Naive B cell (primary cell): ENCODE measurements at regions not wholly inside any gene's neighbourhood (a gene's known extent, or its start where the extent isn't known, plus 50 kb on each side); places are given as distances from the start of the nearest gene placed in this dataset.
A peak's percentile ranks its signal among the peaks of the same experiment; 100 is the strongest.
"Not testable (repeated sequence)": the region's sequence is repeated elsewhere in the genome, so short reads cannot be mapped to it uniquely, and the experiment has no call there.

Experiments
- ATAC-seq, 2 donors: fragments of 150-1000 bp; cut with Tn5 transposase; 2 replicates each; pipeline ENCODE4 v1.10.0; 2021; ENCODE audit warnings: low read depth in 2 of 2, mild to moderate bottlenecking in 2 of 2, moderate library complexity in 2 of 2
- DNase-seq: peaks from one replicate; pipeline ENCODE4 v3.0.0; 2022
- H3K27ac Mint-ChIP-seq, 6 donors: one replicate each; pipeline ENCODE4 v1.8.0; 2020 to 2022; ENCODE audit warnings: mild to moderate bottlenecking in 6 of 6, mixed read lengths in 6 of 6, moderate library complexity in 5 of 6, inconsistent platforms in 2 of 6
- H3K27me3 Mint-ChIP-seq, 3 donors: one replicate each; pipeline ENCODE4 v1.8.0; 2021 to 2022; ENCODE audit warnings: mixed read lengths in 3 of 3, mild to moderate bottlenecking in 1 of 3
- H3K36me3 Mint-ChIP-seq, 2 donors: one replicate each; pipeline ENCODE4 v1.8.0; 2020 to 2022; ENCODE audit warnings: mixed read lengths in 2 of 2, inconsistent platforms in 1 of 2, mild to moderate bottlenecking in 1 of 2
- H3K4me1 Mint-ChIP-seq, 3 donors: one replicate each; pipeline ENCODE4 v1.8.0; 2020 to 2022; ENCODE audit warnings: mixed read lengths in 3 of 3, inconsistent platforms in 1 of 3, mild to moderate bottlenecking in 1 of 3, moderate library complexity in 1 of 3
- H3K4me3 Mint-ChIP-seq, 8 donors: one replicate each; pipeline ENCODE4 v1.8.0; 2020 to 2022; ENCODE audit warnings: mild to moderate bottlenecking in 8 of 8, mixed read lengths in 8 of 8, moderate library complexity in 8 of 8, inconsistent platforms in 2 of 8
- H3K9me3 Mint-ChIP-seq, 7 donors: one replicate each; pipeline ENCODE4 v1.8.0; 2020 to 2022; ENCODE audit warnings: mixed read lengths in 7 of 7, mild to moderate bottlenecking in 5 of 7, inconsistent platforms in 2 of 7, moderate library complexity in 1 of 7

GRCh38 chr6:27653143-27653825 is 180.4 kb upstream of the ZNF184 start:
- Mint-ChIP-seq H3K9me3 (peaks cover 0 to 26% (median 14%) of the 10 kb centered on the region in 7 donors), H3K27me3 (peaks cover 44 to 70% (median 58%) of the 10 kb centered on the region in 3 donors)
- not testable (repeated sequence) for H3K4me1 Mint-ChIP-seq, H3K27ac Mint-ChIP-seq, H3K36me3 Mint-ChIP-seq, H3K4me3 Mint-ChIP-seq, ATAC-seq, DNase-seq

GRCh38 chr6:27651371-27651732 is 178.4 kb upstream of the ZNF184 start:
- Mint-ChIP-seq H3K4me3 (no peak overlapping the region), H3K27me3 (peaks cover 57 to 76% (median 61%) of the 10 kb centered on the region in 3 donors), H3K9me3 (peaks cover 0 to 26% (median 14%) of the 10 kb centered on the region in 7 donors), H3K36me3 (peaks cover 0 to 5% of the 10 kb centered on the region in 2 donors), H3K4me1 (no peaks in the 10 kb centered on the region), H3K27ac (peak overlapping the region in 1 of 6 donors; percentile 30)
- ATAC-seq = no peak
- no peak for DNase-seq

GRCh38 chr6:27650620-27651370 is 177.9 kb upstream of the ZNF184 start:
- peak overlapping the region in 1 of 8 donors; percentile 6 for H3K4me3 Mint-ChIP-seq
- H3K27me3 Mint-ChIP-seq = peaks cover 56 to 77% (median 61%) of the 10 kb centered on the region in 3 donors
- H3K27ac Mint-ChIP-seq = peak overlapping the region in 1 of 6 donors; percentile 30
- ATAC-seq (no peak), DNase-seq (no peak)
- H3K9me3 Mint-ChIP-seq = peaks cover 0 to 26% (median 16%) of the 10 kb centered on the region in 7 donors
- H3K36me3 Mint-ChIP-seq = peaks cover 0 to 5% of the 10 kb centered on the region in 2 donors
- H3K4me1 Mint-ChIP-seq = no peaks in the 10 kb centered on the region

- peaks cover 57 to 63% (median 59%) of the 10 kb centered on the region in 3 donors for H3K27me3 Mint-ChIP-seq
- no peak for DNase-seq
- H3K27ac Mint-ChIP-seq = no peak overlapping the region
- no peaks in the 10 kb centered on the region for H3K36me3 Mint-ChIP-seq
- H3K9me3 Mint-ChIP-seq = peaks cover 1 to 24% (median 9%) of the 10 kb centered on the region in 7 donors
- ATAC-seq = no peak
- no peaks in the 10 kb centered on the region for H3K4me1 Mint-ChIP-seq
- H3K4me3 Mint-ChIP-seq = no peak overlapping the region
These were observed 171.6 kb upstream of the ZNF184 start for GRCh38 chr6:27644528-27644927.

- no peak overlapping the region for H3K4me3 Mint-ChIP-seq
- peaks cover 2 to 4% of the 10 kb centered on the region in 2 donors for H3K36me3 Mint-ChIP-seq
- ATAC-seq (no peak), DNase-seq (no peak)
- peaks cover 3 to 26% (median 9%) of the 10 kb centered on the region in 7 donors for H3K9me3 Mint-ChIP-seq
- no peak overlapping the region for H3K27ac Mint-ChIP-seq
- no peaks in the 10 kb centered on the region for H3K4me1 Mint-ChIP-seq
- H3K27me3 Mint-ChIP-seq = peaks cover 49 to 53% (median 53%) of the 10 kb centered on the region in 3 donors
These were observed 170.0 kb upstream of the ZNF184 start for GRCh38 chr6:27642744-27643456.

GRCh38 chr6:27635886-27636285 is 163.0 kb upstream of the ZNF184 start:
- DNase-seq, H3K27ac Mint-ChIP-seq, H3K4me3 Mint-ChIP-seq, H3K4me1 Mint-ChIP-seq, ATAC-seq: not testable (repeated sequence)
- Mint-ChIP-seq H3K27me3 (peaks cover 60 to 76% (median 64%) of the 10 kb centered on the region in 3 donors), H3K9me3 (peaks cover 2 to 39% (median 12%) of the 10 kb centered on the region in 7 donors), H3K36me3 (peaks cover 7 to 19% of the 10 kb centered on the region in 2 donors)

GRCh38 chr6:27633221-27633688 is 160.3 kb upstream of the ZNF184 start:
- DNase-seq, H3K27ac Mint-ChIP-seq, H3K4me3 Mint-ChIP-seq, ATAC-seq: not testable (repeated sequence)
- Mint-ChIP-seq H3K27me3 (peaks cover 75 to 84% (median 80%) of the 10 kb centered on the region in 3 donors), H3K4me1 (peaks cover 0 to 17% (median 7%) of the 10 kb centered on the region in 3 donors), H3K36me3 (peaks cover 7 to 19% of the 10 kb centered on the region in 2 donors), H3K9me3 (peaks cover 2 to 31% (median 9%) of the 10 kb centered on the region in 7 donors)

GRCh38 chr6:27631609-27631916 is 158.7 kb upstream of the ZNF184 start:
- Mint-ChIP-seq H3K9me3 (peaks cover 2 to 27% (median 8%) of the 10 kb centered on the region in 7 donors), H3K27me3 (peaks cover 69 to 78% (median 74%) of the 10 kb centered on the region in 3 donors), H3K4me1 (peaks cover 0 to 17% (median 7%) of the 10 kb centered on the region in 3 donors), H3K4me3 (no peak overlapping the region), H3K27ac (no peak overlapping the region), H3K36me3 (peaks cover 3 to 11% of the 10 kb centered on the region in 2 donors)
- DNase-seq (no peak), ATAC-seq (no peak)

- DNase-seq (no peak), ATAC-seq (no peak)
- Mint-ChIP-seq H3K4me1 (peaks cover 0 to 17% (median 7%) of the 10 kb centered on the region in 3 donors), H3K27ac (peak overlapping the region in 1 of 6 donors; percentile 88), H3K36me3 (peaks cover 3 to 5% of the 10 kb centered on the region in 2 donors), H3K27me3 (peaks cover 63 to 72% (median 69%) of the 10 kb centered on the region in 3 donors), H3K4me3 (peak overlapping the region in 6 of 8 donors; percentile 43 to 74 (median 64)), H3K9me3 (peaks cover 2 to 27% (median 6%) of the 10 kb centered on the region in 7 donors)
These were observed 158.1 kb upstream of the ZNF184 start for GRCh38 chr6:27630727-27631608.

- DNase-seq (no peak), ATAC-seq (no peak)
- peaks cover 54 to 72% (median 59%) of the 10 kb centered on the region in 3 donors for H3K27me3 Mint-ChIP-seq
- peaks cover 0 to 2% (median 0%) of the 10 kb centered on the region in 7 donors for H3K9me3 Mint-ChIP-seq
- no peaks in the 10 kb centered on the region for H3K36me3 Mint-ChIP-seq
- no peaks in the 10 kb centered on the region for H3K4me1 Mint-ChIP-seq
- H3K4me3 Mint-ChIP-seq = peak overlapping the region in 1 of 8 donors; percentile 4
- H3K27ac Mint-ChIP-seq = no peak overlapping the region
These were observed 151.9 kb upstream of the ZNF184 start for GRCh38 chr6:27624694-27625262.

- Mint-ChIP-seq H3K27me3 (peaks cover 54 to 70% (median 60%) of the 10 kb centered on the region in 3 donors), H3K4me1 (peaks cover under 1 to 2% (median 1%) of the 10 kb centered on the region in 3 donors)
These were observed 150.2 kb upstream of the ZNF184 start for GRCh38 chr6:27623103-27623502.

GRCh38 chr6:27619436-27619835 is 146.5 kb upstream of the ZNF184 start:
- peaks cover 10 to 18% (median 14%) of the 10 kb centered on the region in 3 donors for H3K4me1 Mint-ChIP-seq
- no peak overlapping the region for H3K27ac Mint-ChIP-seq
- H3K4me3 Mint-ChIP-seq = no peak overlapping the region
- peaks cover 0 to 11% (median 6%) of the 10 kb centered on the region in 7 donors for H3K9me3 Mint-ChIP-seq
- DNase-seq (no peak), ATAC-seq (no peak)
- peaks cover 64 to 81% (median 66%) of the 10 kb centered on the region in 3 donors for H3K27me3 Mint-ChIP-seq
- H3K36me3 Mint-ChIP-seq = peaks cover 5 to 7% of the 10 kb centered on the region in 2 donors

More at GRCh38 chr6:27623103-27623502, 150.2 kb upstream of the ZNF184 start:
- no peak overlapping the region for H3K27ac Mint-ChIP-seq
- DNase-seq = no peak
- H3K9me3 Mint-ChIP-seq = peaks cover 0 to 5% (median 2%) of the 10 kb centered on the region in 7 donors
- H3K4me3 Mint-ChIP-seq = no peak overlapping the region
- H3K36me3 Mint-ChIP-seq = peaks cover 2% of the 10 kb centered on the region in 2 donors
- ATAC-seq = no peak
